Natural killer cell (primary cell): ENCODE measurements at regions not wholly inside any gene's neighbourhood (a gene's known extent, or its start where the extent isn't known, plus 50 kb on each side); places are given as distances from the start of the nearest gene placed in this dataset.
A peak's percentile ranks its signal among the peaks of the same experiment; 100 is the strongest.
"Not testable (repeated sequence)": the region's sequence is repeated elsewhere in the genome, so short reads cannot be mapped to it uniquely, and the experiment has no call there.

Experiments used
- ATAC-seq, 3 donors: fragments of 150-1000 bp in 2 of 3; fragments of 200-7000 bp in 1 of 3; cut with Tn5 transposase; 1 replicate in 1 of 3; 2 replicates in 2 of 3; pipeline ENCODE4 v1.10.0; 2021; ENCODE audit warnings: mild to moderate bottlenecking in 2 of 3, moderate library complexity in 2 of 3
- DNase-seq, 2 donors: peaks; one replicate each; pipeline versions ENCODE4 v3.0.0 to v3.0.0-alpha.2; 2013 to 2021; ENCODE audit warnings: mixed read lengths in 1 of 2
- H3K27ac ChIP-seq: one replicate; pipeline ENCODE4 v1.5.1; 2013; ENCODE audit warnings: mild to moderate bottlenecking, low read length
- H3K27me3 ChIP-seq: one replicate; pipeline ENCODE4 v1.6.1; 2013; ENCODE audit warnings: low read length; ENCODE audit not compliant: control insufficient read depth, insufficient read depth
- H3K36me3 ChIP-seq: one replicate; pipeline ENCODE4 v1.6.1; 2013; ENCODE audit warnings: low read length; ENCODE audit not compliant: control insufficient read depth, insufficient read depth
- H3K4me1 ChIP-seq: one replicate; pipeline ENCODE4 v1.6.1; 2013; ENCODE audit warnings: low read length; ENCODE audit not compliant: control insufficient read depth, insufficient read depth
- H3K4me3 ChIP-seq: one replicate; pipeline ENCODE4 v1.5.1; 2013; ENCODE audit warnings: low read length
- H3K9me3 ChIP-seq: one replicate; pipeline ENCODE4 v1.6.1; 2013; ENCODE audit warnings: low read length; ENCODE audit not compliant: control insufficient read depth, insufficient read depth
- H3K27ac Mint-ChIP-seq, 2 donors: one replicate each; pipeline ENCODE4 v1.8.0; 2022; ENCODE audit warnings: mild to moderate bottlenecking in 2 of 2, mixed read lengths in 2 of 2, moderate library complexity in 1 of 2
- H3K27me3 Mint-ChIP-seq, 2 donors: one replicate each; pipeline ENCODE4 v1.8.0; 2022; ENCODE audit warnings: low read depth in 2 of 2, mixed read lengths in 2 of 2
- H3K36me3 Mint-ChIP-seq: one replicate; pipeline ENCODE4 v1.8.0; 2022; ENCODE audit warnings: mixed read lengths
- H3K4me1 Mint-ChIP-seq, 2 donors: one replicate each; pipeline ENCODE4 v1.8.0; 2022; ENCODE audit warnings: mixed read lengths in 2 of 2
- H3K4me3 Mint-ChIP-seq: one replicate; pipeline ENCODE4 v1.8.0; 2022; ENCODE audit warnings: mild to moderate bottlenecking, moderate library complexity, mixed read lengths
- H3K9me3 Mint-ChIP-seq, 2 donors: one replicate each; pipeline ENCODE4 v1.8.0; 2022; ENCODE audit warnings: mixed read lengths in 2 of 2
- WGBS: methylation state at CpG from one replicate; pipeline ENCODE4 v1.1.7; 2013; ENCODE audit warnings: missing lambda C conversion rate; ENCODE audit not compliant: insufficient coverage; 5-methylcytosine and 5-hydroxymethylcytosine counted together
- intact Hi-C: fragments of 100-400 bp; cut with micrococcal nuclease; formaldehyde crosslinking; loops from one replicate; pipeline ENCODE4 v1.14.2; 2022
- TF ChIP-seq, protein P1 (sequence below): fragments of 200-600 bp; IDR thresholded peaks from one replicate; pipeline ENCODE4 v1.8.0; 2022; ENCODE audit warnings: antibody characterized with exemption

GRCh38 chr2:241984658-241985057 lies 115.1 kb downstream of the RTP5 start:
- Mint-ChIP-seq H3K27ac (peak overlapping the region; percentile 48 to 83), H3K4me1 (peaks cover 0 to 20% of the 10 kb centered on the region in 2 donors), H3K27me3 (peaks cover 0 to 8% of the 10 kb centered on the region in 2 donors), H3K9me3 (no peaks in the 10 kb centered on the region), H3K36me3 (no peaks in the 10 kb centered on the region), H3K4me3 (no peak overlapping the region)
- H3K4me3 ChIP-seq: no peak overlapping the region
- intact Hi-C loops: no loop called here
- ATAC-seq (no peak), DNase-seq (no peak)
- TF ChIP-seq, protein P1, sequence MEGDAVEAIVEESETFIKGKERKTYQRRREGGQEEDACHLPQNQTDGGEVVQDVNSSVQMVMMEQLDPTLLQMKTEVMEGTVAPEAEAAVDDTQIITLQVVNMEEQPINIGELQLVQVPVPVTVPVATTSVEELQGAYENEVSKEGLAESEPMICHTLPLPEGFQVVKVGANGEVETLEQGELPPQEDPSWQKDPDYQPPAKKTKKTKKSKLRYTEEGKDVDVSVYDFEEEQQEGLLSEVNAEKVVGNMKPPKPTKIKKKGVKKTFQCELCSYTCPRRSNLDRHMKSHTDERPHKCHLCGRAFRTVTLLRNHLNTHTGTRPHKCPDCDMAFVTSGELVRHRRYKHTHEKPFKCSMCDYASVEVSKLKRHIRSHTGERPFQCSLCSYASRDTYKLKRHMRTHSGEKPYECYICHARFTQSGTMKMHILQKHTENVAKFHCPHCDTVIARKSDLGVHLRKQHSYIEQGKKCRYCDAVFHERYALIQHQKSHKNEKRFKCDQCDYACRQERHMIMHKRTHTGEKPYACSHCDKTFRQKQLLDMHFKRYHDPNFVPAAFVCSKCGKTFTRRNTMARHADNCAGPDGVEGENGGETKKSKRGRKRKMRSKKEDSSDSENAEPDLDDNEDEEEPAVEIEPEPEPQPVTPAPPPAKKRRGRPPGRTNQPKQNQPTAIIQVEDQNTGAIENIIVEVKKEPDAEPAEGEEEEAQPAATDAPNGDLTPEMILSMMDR: no peak
- 95% methylated on average over 6 of the region's 6 CpGs for WGBS
- no peaks in the 10 kb centered on the region for H3K36me3 ChIP-seq
- H3K27me3 ChIP-seq: no peaks in the 10 kb centered on the region
- peak overlapping the region; percentile 68 for H3K27ac ChIP-seq
- peaks cover 19% of the 10 kb centered on the region for H3K4me1 ChIP-seq
- no peaks in the 10 kb centered on the region for H3K9me3 ChIP-seq

DNA sequence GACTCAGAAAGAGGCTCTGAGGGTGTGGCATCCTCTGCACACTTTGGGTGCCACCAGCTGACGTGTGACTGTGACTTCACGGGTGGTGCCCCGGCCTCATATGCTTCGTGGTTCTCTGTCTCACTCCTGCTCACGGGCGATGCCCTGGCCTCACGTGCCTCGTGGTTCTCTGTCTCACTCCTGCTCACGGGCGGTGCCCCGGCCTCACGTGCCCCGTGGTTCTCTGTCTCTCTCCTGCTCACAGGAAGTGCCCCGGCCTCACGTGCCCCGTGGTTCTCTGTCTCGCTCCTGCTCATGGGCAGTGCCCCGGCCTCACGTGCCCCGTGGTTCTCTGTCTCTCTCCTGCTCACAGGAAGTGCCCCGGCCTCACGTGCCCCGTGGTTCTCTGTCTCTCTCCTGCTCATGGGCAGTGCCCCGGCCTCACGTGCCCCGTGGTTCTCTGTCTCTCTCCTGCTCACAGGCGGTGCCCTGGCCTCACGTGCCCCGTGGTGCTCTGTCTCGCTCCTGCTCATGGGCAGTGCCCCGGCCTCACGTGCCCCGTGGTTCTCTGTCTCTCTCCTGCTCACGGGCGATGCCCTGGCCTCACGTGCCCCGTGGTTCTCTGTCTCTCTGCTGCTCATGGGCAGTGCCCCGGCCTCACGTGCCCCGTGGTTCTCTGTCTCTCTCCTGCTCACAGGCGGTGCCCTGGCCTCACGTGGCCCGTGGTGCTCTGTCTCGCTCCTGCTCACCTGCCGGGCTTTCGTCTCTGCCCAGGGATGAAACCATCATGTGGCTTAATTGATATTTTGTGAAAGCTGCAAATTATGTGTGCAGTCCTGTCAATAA lies 115.8 kb downstream of the RTP5 start:
- DNase-seq: peak; percentile 49 to 89
- H3K27me3 ChIP-seq, H3K4me3 ChIP-seq, H3K36me3 Mint-ChIP-seq, H3K9me3 Mint-ChIP-seq, H3K27me3 Mint-ChIP-seq, H3K36me3 ChIP-seq, H3K9me3 ChIP-seq, intact Hi-C loops: not testable (repeated sequence)
- H3K4me1 Mint-ChIP-seq: peaks cover 0 to 20% of the 10 kb centered on the region in 2 donors
- WGBS: 40% methylated on average over 44 of the region's 46 CpGs
- Histone ChIP-seq H3K4me1 (peaks cover 19% of the 10 kb centered on the region), H3K27ac (peak overlapping the region; percentile 68)
- peak overlapping the region; percentile 17 for H3K4me3 Mint-ChIP-seq
- H3K27ac Mint-ChIP-seq: peak overlapping the region; percentile 48 to 83
- peak; percentile 80 to 98 (median 95) for ATAC-seq

DNA sequence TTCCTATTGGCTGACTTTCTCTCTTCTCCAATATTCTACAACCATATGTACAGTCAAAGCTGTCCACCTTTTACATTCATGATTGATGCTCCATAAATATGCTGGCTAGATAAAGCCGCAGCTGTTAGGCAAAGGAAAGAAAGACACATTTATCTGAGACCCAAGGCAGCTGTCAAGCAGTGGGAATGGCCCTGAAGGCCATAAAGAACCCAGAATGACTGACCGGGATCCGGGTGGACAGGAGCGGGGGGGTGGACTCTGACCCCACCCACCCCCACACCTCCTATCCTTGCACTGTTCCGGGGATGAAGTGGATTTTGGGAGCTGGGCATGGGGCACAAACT lies 116.4 kb downstream of the RTP5 start:
- Histone ChIP-seq H3K27ac (peak overlapping the region; percentile 68), H3K36me3 (no peaks in the 10 kb centered on the region), H3K27me3 (no peaks in the 10 kb centered on the region), H3K4me3 (no peak overlapping the region), H3K9me3 (no peaks in the 10 kb centered on the region), H3K4me1 (peaks cover 19% of the 10 kb centered on the region)
- 96% methylated on average over 5 of the region's 5 CpGs for WGBS
- Mint-ChIP-seq H3K27me3 (peaks cover 0 to 8% of the 10 kb centered on the region in 2 donors), H3K4me1 (peaks cover 0 to 20% of the 10 kb centered on the region in 2 donors), H3K36me3 (no peaks in the 10 kb centered on the region), H3K27ac (peak overlapping the region; percentile 21 to 83), H3K9me3 (no peaks in the 10 kb centered on the region), H3K4me3 (peak overlapping the region; percentile 17)
- intact Hi-C loops: no loop called here
- ATAC-seq: no peak
- TF ChIP-seq, protein P1: no peak
- DNase-seq: no peak

DNA sequence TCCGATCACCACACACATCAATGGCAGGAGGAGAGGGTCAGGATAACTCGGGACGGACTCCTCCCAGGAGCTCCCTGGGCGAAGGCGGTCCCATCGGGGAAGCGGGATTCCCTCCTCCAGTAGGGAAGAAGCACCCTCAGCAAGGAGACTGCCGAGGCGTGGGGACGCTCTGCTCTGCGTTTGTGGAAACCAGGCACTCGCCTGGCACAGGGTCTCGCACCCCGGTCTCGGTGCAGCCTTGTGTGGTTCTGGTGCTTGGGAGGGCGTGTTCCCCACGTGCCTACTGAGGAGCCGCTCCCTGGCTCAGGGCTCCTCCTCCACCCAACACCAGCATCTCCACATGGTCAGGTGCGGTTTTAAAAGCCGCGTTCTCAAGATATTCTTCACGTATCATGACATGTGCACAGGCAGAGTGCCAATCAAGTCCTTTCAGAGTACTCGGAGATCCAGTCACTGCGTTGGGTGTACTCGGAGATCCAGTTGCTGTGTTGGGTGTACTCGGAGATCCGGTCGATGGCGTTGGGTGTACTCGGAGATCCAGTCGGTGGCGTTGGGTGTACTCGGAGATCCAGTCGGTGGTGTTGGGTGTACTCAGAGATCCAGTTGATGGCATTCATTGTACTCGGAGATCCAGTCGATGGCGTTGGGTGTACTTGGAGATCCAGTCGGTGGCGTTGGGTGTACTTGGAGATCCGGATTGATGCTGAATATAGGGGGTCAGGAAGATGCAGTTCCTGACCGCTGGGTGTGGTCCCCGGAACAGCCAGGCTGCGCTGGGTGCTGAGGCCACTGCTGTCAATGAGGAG lies 117.5 kb downstream of the RTP5 start:
- Mint-ChIP-seq H3K4me1 (peaks cover 0 to 20% of the 10 kb centered on the region in 2 donors), H3K36me3 (no peaks in the 10 kb centered on the region), H3K27ac (no peak overlapping the region), H3K9me3 (no peaks in the 10 kb centered on the region), H3K27me3 (peaks cover 0 to 8% of the 10 kb centered on the region in 2 donors), H3K4me3 (no peak overlapping the region)
- WGBS: 87% methylated on average over 43 of the region's 43 CpGs
- H3K27me3 ChIP-seq: no peaks in the 10 kb centered on the region
- peaks cover 19% of the 10 kb centered on the region for H3K4me1 ChIP-seq
- intact Hi-C loops: no loop called here
- DNase-seq (peak in 1 of 2 donors; percentile 17), ATAC-seq (no peak)
- H3K27ac ChIP-seq: no peak overlapping the region
- no peak overlapping the region for H3K4me3 ChIP-seq
- H3K9me3 ChIP-seq: no peaks in the 10 kb centered on the region
- H3K36me3 ChIP-seq: no peaks in the 10 kb centered on the region
- TF ChIP-seq, protein P1: no peak
